Activated B cell treated with CpG ODN at 0.5 μM for 24 hours (primary cell): ENCODE measurements at regions not wholly inside any gene's neighbourhood (a gene's known extent, or its start where the extent isn't known, plus 50 kb on each side); places are given as distances from the start of the nearest gene placed in this dataset.
"Not testable (repeated sequence)": the region's sequence is repeated elsewhere in the genome, so short reads cannot be mapped to it uniquely, and the experiment has no call there.

Source experiments
- ATAC-seq: fragments of 200-7000 bp; cut with Tn5 transposase; one replicate; pipeline ENCODE4 v1.10.0; 2021; ENCODE audit warnings: low read depth, mild to moderate bottlenecking, moderate library complexity
- CTCF ChIA-PET: fragments of 350-600 bp; sonication (Branson Sonifier 250); formaldehyde crosslinking; loops from one replicate; lab custom pipeline; 2021; ENCODE audit warnings: antibody characterized with exemption; lab: Charles Lee
- POLR2A ChIA-PET: fragments of 350-600 bp; sonication (Branson Sonifier 250); formaldehyde crosslinking; loops from one replicate; lab custom pipeline; 2021; ENCODE audit warnings: antibody characterized with exemption; lab: Charles Lee
- DNase-seq: peaks from one replicate; pipeline ENCODE4 v3.0.0; 2022
- H3K27ac Mint-ChIP-seq: one replicate; pipeline ENCODE4 v1.8.0; 2020; ENCODE audit warnings: mixed read lengths
- H3K27me3 Mint-ChIP-seq: one replicate; pipeline ENCODE4 v1.8.0; 2021; ENCODE audit warnings: mixed read lengths
- H3K36me3 Mint-ChIP-seq: one replicate; pipeline ENCODE4 v1.8.0; 2021; ENCODE audit warnings: low read depth, mixed read lengths
- H3K4me1 Mint-ChIP-seq: one replicate; pipeline ENCODE4 v1.8.0; 2021; ENCODE audit warnings: mixed read lengths
- H3K4me3 Mint-ChIP-seq: one replicate; pipeline ENCODE4 v1.8.0; 2020; ENCODE audit warnings: mild to moderate bottlenecking, mixed read lengths
- H3K9me3 Mint-ChIP-seq: one replicate; pipeline ENCODE4 v1.8.0; 2020; ENCODE audit warnings: mixed read lengths
- intact Hi-C: fragments of 100-400 bp; cut with micrococcal nuclease; formaldehyde crosslinking; loops from one replicate; pipeline ENCODE4 v1.15.1; 2024
- TF ChIP-seq, protein P1 (sequence below): fragments of 200-600 bp; IDR thresholded peaks from one replicate; pipeline ENCODE4 v1.8.0; 2022; ENCODE audit warnings: antibody characterized with exemption, mild to moderate bottlenecking

DNA sequence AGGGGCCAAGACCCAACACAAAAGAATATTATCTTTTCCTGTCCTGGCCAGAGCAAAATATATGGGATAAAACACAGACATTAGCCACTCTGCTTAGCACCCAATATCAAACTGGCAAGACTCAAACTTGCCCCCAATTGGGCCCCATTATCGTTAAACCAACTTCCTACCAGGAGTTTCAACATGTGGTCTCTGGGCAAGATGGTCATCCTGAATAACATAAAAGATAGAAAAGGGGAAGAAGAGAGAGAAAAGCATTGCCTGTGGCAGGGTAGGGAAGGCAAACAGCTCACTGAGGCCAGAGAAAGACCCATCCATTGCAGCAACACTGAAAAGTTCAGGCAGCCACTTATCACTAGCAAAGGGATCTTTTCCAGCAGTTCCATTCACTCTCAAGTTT lies 502.1 kb downstream of the KIF2B start:
- no peak for ATAC-seq
- POLR2A ChIA-PET = no interaction called here
- no peak overlapping the region for H3K27ac Mint-ChIP-seq
- H3K27me3 Mint-ChIP-seq = no peaks in the 10 kb centered on the region
- intact Hi-C loops = loop anchor here (10.0 kb wide), 1 partner anchor 60 kb away; no protein-coding TSS in a partner anchor
- H3K4me1 Mint-ChIP-seq = no peaks in the 10 kb centered on the region
- peaks cover 12% of the 10 kb centered on the region for H3K9me3 Mint-ChIP-seq
- no peak for DNase-seq
- H3K4me3 Mint-ChIP-seq = no peak overlapping the region
- CTCF ChIA-PET = no interaction called here
- TF ChIP-seq, protein P1, sequence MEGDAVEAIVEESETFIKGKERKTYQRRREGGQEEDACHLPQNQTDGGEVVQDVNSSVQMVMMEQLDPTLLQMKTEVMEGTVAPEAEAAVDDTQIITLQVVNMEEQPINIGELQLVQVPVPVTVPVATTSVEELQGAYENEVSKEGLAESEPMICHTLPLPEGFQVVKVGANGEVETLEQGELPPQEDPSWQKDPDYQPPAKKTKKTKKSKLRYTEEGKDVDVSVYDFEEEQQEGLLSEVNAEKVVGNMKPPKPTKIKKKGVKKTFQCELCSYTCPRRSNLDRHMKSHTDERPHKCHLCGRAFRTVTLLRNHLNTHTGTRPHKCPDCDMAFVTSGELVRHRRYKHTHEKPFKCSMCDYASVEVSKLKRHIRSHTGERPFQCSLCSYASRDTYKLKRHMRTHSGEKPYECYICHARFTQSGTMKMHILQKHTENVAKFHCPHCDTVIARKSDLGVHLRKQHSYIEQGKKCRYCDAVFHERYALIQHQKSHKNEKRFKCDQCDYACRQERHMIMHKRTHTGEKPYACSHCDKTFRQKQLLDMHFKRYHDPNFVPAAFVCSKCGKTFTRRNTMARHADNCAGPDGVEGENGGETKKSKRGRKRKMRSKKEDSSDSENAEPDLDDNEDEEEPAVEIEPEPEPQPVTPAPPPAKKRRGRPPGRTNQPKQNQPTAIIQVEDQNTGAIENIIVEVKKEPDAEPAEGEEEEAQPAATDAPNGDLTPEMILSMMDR = no peak
- H3K36me3 Mint-ChIP-seq = no peaks in the 10 kb centered on the region

DNA sequence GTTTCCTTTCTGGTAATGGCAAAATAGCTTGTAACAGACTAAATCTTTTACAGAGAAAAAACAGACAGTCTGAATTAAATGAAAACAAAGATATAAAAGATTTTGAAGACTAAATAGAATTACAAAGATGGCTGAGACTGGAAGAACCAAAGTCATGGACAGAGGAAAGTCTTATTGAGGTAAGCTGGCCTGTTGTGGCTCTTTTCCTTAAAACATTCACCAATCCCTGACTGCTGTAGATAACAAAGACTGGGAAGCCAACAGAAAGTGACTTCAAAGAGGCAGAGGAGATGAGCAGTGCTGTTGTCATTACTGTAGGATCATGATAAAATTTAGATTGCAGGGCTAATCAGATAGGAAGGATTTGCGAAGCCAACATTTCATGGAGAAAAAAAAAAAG lies 517.0 kb downstream of the KIF2B start:
- Mint-ChIP-seq H3K9me3 (peaks cover 3% of the 10 kb centered on the region), H3K27ac (no peak overlapping the region), H3K27me3 (no peaks in the 10 kb centered on the region), H3K4me3 (no peak overlapping the region), H3K36me3 (no peaks in the 10 kb centered on the region), H3K4me1 (no peaks in the 10 kb centered on the region)
- ATAC-seq = no peak
- ChIA-PET CTCF (interaction anchor here (0.7 kb wide), 1 partner anchor 1404 kb away, joined by 3 read pairs; no protein-coding TSS in a partner anchor), POLR2A (no interaction called here)
- no peak for DNase-seq
- intact Hi-C loops = no loop called here
- TF ChIP-seq, protein P1 = no peak

DNA sequence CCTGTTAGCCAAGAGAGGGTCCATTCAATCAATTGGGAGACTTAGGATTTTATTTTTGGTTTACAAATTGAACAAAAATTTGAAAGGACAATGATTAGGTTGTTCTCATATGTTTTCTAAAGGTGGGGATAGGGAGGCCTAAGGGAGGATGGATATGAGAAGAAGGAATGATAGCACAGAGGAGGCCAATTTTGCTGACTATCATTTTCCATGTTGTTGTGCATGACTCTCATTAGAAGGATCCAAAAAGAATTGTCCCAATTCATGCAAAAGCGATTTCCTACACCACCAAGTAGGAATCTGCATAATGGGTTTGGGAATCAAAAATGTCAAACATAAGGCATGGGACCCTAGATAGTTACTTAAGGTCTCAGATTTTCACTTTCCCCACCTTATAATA lies 524.8 kb downstream of the KIF2B start:
- Mint-ChIP-seq H3K27ac (no peak overlapping the region), H3K4me3 (no peak overlapping the region), H3K27me3 (no peaks in the 10 kb centered on the region), H3K4me1 (no peaks in the 10 kb centered on the region), H3K9me3 (peaks cover 4% of the 10 kb centered on the region), H3K36me3 (no peaks in the 10 kb centered on the region)
- ChIA-PET CTCF (no interaction called here), POLR2A (no interaction called here)
- intact Hi-C loops = no loop called here
- TF ChIP-seq, protein P1 = no peak
- no peak for ATAC-seq
- no peak for DNase-seq

DNA sequence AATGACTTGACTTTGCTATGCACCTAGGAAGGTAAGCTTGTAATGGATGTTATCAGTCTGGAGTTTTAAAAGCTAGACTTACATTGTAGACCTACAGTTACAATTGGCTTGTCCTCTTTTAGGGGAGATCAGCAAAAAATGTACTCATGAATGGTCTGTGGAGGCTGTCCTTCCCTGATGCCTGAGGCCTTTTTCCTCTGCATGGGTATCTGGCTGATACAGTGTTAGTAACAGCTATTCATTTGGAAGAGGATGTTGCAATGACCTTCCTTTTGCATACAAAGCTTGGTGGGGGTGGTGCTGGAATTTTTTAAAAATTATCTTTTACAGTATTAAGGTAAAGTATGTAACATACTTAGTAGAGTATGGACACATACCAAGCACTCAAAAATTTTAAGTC lies 525.5 kb downstream of the KIF2B start:
- ChIA-PET CTCF (no interaction called here), POLR2A (no interaction called here)
- DNase-seq (no peak), ATAC-seq (no peak)
- Mint-ChIP-seq H3K27me3 (no peaks in the 10 kb centered on the region), H3K36me3 (no peaks in the 10 kb centered on the region), H3K9me3 (peaks cover 4% of the 10 kb centered on the region), H3K4me3 (no peak overlapping the region), H3K4me1 (no peaks in the 10 kb centered on the region), H3K27ac (no peak overlapping the region)
- TF ChIP-seq, protein P1 = no peak
- intact Hi-C loops = no loop called here

DNA sequence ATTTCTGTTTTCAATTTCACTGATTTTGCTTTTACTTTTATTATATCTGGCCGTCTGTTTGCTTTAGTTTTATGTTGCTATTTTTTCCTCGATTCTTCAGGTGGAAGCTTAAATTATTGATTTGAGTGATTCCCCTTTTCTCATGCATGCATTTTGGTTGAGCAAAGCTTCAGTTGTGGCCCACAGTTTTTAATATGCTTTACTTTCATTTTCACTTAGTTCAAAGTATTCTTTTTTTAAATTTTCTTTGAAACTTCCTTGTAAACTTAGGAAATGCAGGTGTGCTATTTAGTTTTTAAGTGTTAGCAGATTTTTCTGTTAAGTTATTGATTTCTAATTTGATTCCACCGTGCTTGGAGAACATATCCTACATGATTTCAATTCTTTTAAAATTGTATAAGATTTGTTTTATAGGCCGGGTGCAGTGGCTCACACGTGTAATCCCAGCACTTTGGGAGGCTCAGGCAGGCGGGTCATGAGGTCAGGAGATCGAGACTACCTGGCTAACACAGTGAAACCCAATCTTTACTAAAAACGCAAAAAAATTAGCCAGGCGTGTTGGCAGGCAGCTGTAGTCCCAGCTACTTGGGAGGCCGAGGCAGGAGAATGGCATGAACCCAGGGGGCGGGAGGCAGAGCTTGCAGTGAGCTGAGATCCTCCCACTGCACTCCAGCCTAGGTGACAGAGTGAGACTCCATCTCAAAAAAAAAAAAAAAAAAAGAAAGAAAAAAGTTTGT lies 531.2 kb downstream of the KIF2B start:
- DNase-seq (no peak), ATAC-seq (no peak)
- Mint-ChIP-seq H3K4me1 (no peaks in the 10 kb centered on the region), H3K9me3 (no peaks in the 10 kb centered on the region), H3K4me3 (no peak overlapping the region), H3K36me3 (no peaks in the 10 kb centered on the region), H3K27me3 (no peaks in the 10 kb centered on the region), H3K27ac (no peak overlapping the region)
- TF ChIP-seq, protein P1 = no peak
- CTCF ChIA-PET = no interaction called here
- POLR2A ChIA-PET = no interaction called here
- intact Hi-C loops = no loop called here

DNA sequence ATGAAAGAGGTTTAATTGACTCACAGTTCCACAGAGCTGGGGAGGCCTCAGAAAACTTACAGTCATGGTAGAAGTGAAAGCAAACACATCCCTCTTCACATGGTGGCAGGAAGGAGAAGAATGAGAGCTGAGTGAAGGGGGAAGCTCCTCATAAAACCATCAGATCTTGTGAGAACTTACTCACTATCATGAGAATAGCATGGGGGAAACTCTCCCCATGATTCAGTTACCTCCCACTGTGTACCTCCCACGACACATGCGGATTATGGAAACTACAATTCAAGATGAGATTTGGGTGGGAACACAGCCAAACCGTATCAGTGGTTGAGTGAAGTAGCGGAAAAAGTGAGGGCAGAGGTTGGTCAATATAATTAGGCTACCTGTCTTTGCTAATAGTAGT lies 538.3 kb downstream of the KIF2B start:
- H3K27ac Mint-ChIP-seq, POLR2A ChIA-PET, H3K4me1 Mint-ChIP-seq, ATAC-seq, CTCF ChIA-PET, H3K9me3 Mint-ChIP-seq, DNase-seq, H3K4me3 Mint-ChIP-seq, H3K27me3 Mint-ChIP-seq, H3K36me3 Mint-ChIP-seq, intact Hi-C loops: not testable (repeated sequence)
